OCI-LY3 (cell line): ENCODE measurements at regions not wholly inside any gene's neighbourhood (a gene's known extent, or its start where the extent isn't known, plus 50 kb on each side); places are given as distances from the start of the nearest gene placed in this dataset.

ENCODE experiments used
- H2AFZ ChIP-seq: fragments of 200-600, 300-600 bp; shearing (Covaris generic); 2 replicates; pipeline ENCODE4 v1.6.0; 2014; ENCODE audit warnings: antibody characterized with exemption, low read depth, low read length
- H3K27ac ChIP-seq: fragments of 200-600, 300-600 bp; sonication (generic); 2 replicates; pipeline ENCODE4 v1.5.1; 2014; ENCODE audit warnings: mild to moderate bottlenecking, low read length, moderate library complexity, mixed read lengths
- H3K27me3 ChIP-seq: fragments of 200-600, 300-600 bp; sonication (generic); 2 replicates; pipeline ENCODE4 v1.6.1; 2014; ENCODE audit warnings: low read depth, low read length, mixed read lengths
- H3K36me3 ChIP-seq: fragments of 200-600, 300-600 bp; sonication (generic); replicated peaks from 2 replicates; pipeline ENCODE3; 2014; ENCODE audit warnings: low read depth, low read length, mixed read lengths
- H3K4me1 ChIP-seq: fragments of 300-600, 200-600 bp; sonication (generic); 2 replicates; pipeline ENCODE4 v1.6.1; 2014; ENCODE audit warnings: low read length, mixed read lengths
- H3K4me2 ChIP-seq: fragments of 200-600, 300-600 bp; sonication (generic); 2 replicates; pipeline ENCODE4 v1.6.1; 2014; ENCODE audit warnings: low read length, mixed read lengths
- H3K4me3 ChIP-seq: fragments of 300-600, 200-600 bp; sonication (generic); 2 replicates; pipeline ENCODE4 v1.5.1; 2014; ENCODE audit warnings: antibody characterized with exemption, mild to moderate bottlenecking, low read length, moderate library complexity
- H3K79me2 ChIP-seq: fragments of 300-600, 200-600 bp; shearing (Covaris generic); 2 replicates; pipeline ENCODE4 v1.6.1; 2014; ENCODE audit warnings: mild to moderate bottlenecking, low read length, mixed read lengths
- H3K9ac ChIP-seq: fragments of 300-600, 200-600 bp; shearing (Covaris generic); 2 replicates; pipeline ENCODE4 v1.6.0; 2014; ENCODE audit warnings: mild to moderate bottlenecking, low read length, moderate library complexity
- H3K9me3 ChIP-seq: fragments of 200-600, 300-600 bp; shearing (Covaris generic); 2 replicates; pipeline ENCODE4 v1.6.1; 2014; ENCODE audit warnings: low read length, mixed read lengths; ENCODE audit not compliant: insufficient read depth
- H4K20me1 ChIP-seq: fragments of 200-600, 300-600 bp; sonication (generic); 2 replicates; pipeline ENCODE4 v1.6.1; 2016; ENCODE audit warnings: low read length, mixed read lengths; ENCODE audit not compliant: insufficient read depth
- EZH2phosphoT487 ChIP-seq: fragments of 200-600 bp; shearing (Covaris generic); IDR thresholded peaks from 2 replicates; pipeline ENCODE4 v1.6.1; 2018; ENCODE audit warnings: antibody characterized with exemption, mixed run types, low read depth
- TF ChIP-seq, protein P1 (sequence below): fragments of 200-600, 300-600 bp; sonication (generic); IDR thresholded peaks from 2 replicates; pipeline ENCODE4 v1.5.1; 2014; ENCODE audit warnings: antibody characterized with exemption, low read length, low read depth

DNA sequence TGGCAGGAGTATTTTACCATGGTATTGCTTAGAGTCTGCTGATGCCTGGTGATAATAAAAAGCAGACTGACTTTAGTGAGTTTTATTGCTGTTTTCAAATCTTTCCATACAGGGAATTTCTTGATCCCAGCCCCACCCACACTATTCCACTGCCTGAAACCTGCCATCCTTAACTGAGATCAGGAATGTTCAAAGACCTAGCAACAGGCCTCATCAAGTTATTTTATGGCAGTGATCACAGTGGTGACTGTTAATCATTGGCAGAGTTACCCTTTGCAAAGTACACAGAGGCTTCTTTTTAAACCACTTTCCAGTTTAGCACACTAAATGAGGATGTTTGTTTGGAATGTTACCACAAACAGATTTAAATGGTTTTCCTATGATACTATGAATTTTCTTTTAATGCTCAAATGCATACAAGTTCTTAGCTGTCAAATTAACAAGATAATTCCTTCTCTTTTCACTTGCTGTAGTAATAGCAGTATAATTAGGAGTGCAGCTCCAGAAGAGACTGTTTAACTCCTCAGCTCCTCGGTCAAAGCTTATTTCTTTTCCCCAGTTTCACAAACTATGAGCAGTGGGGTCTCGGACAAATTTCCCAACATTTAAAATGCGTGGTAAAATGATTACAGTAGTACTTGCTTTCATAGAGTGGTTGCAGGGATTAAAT lies 69.9 kb upstream of the USP25 start:
- no peak overlapping the region for H3K9ac ChIP-seq
- H4K20me1 ChIP-seq = no peaks in the 10 kb centered on the region
- no peaks in the 10 kb centered on the region for H3K79me2 ChIP-seq
- no peak for TF ChIP-seq EZH2phosphoT487
- TF ChIP-seq, protein P1, sequence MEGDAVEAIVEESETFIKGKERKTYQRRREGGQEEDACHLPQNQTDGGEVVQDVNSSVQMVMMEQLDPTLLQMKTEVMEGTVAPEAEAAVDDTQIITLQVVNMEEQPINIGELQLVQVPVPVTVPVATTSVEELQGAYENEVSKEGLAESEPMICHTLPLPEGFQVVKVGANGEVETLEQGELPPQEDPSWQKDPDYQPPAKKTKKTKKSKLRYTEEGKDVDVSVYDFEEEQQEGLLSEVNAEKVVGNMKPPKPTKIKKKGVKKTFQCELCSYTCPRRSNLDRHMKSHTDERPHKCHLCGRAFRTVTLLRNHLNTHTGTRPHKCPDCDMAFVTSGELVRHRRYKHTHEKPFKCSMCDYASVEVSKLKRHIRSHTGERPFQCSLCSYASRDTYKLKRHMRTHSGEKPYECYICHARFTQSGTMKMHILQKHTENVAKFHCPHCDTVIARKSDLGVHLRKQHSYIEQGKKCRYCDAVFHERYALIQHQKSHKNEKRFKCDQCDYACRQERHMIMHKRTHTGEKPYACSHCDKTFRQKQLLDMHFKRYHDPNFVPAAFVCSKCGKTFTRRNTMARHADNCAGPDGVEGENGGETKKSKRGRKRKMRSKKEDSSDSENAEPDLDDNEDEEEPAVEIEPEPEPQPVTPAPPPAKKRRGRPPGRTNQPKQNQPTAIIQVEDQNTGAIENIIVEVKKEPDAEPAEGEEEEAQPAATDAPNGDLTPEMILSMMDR = no peak
- no peak overlapping the region for H3K27ac ChIP-seq
- no peaks in the 10 kb centered on the region for H3K4me1 ChIP-seq
- no peak overlapping the region for H3K4me2 ChIP-seq
- H3K4me3 ChIP-seq = no peak overlapping the region
- H3K9me3 ChIP-seq = no peaks in the 10 kb centered on the region
- H3K36me3 ChIP-seq = no peaks in the 10 kb centered on the region
- no peak overlapping the region for H2AFZ ChIP-seq
- no peaks in the 10 kb centered on the region for H3K27me3 ChIP-seq

GRCh38 chr21:15660423-15660804 lies 69.4 kb upstream of the USP25 start:
- H4K20me1 ChIP-seq = no peaks in the 10 kb centered on the region
- H3K79me2 ChIP-seq = no peaks in the 10 kb centered on the region
- no peaks in the 10 kb centered on the region for H3K4me1 ChIP-seq
- no peak overlapping the region for H3K27ac ChIP-seq
- H3K27me3 ChIP-seq = no peaks in the 10 kb centered on the region
- TF ChIP-seq, protein P1 = no peak
- TF ChIP-seq EZH2phosphoT487 = no peak
- no peaks in the 10 kb centered on the region for H3K36me3 ChIP-seq
- H3K9me3 ChIP-seq = no peaks in the 10 kb centered on the region
- no peak overlapping the region for H3K9ac ChIP-seq
- H3K4me3 ChIP-seq = no peak overlapping the region
- H2AFZ ChIP-seq = no peak overlapping the region
- no peak overlapping the region for H3K4me2 ChIP-seq

DNA sequence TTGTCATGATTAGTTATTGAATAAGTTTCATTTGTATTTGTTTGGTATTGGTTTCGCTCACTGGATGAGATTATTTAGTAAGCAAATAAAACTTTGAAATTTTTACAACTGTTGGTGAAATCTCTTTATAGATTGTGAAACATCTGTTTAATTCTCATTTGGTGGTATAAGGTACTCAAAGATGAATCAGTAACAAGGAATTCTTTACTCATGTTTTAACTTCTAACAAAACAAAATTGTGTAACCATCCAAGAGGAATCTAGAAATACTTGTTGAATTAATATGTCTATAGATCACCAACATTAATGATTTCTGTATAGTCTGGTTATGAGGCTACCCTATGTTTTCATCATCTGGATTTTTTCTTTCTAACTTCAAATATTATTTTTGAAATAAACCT lies 62.8 kb upstream of the USP25 start:
- no peaks in the 10 kb centered on the region for H3K9me3 ChIP-seq
- H3K4me3 ChIP-seq = no peak overlapping the region
- no peaks in the 10 kb centered on the region for H3K36me3 ChIP-seq
- no peaks in the 10 kb centered on the region for H3K79me2 ChIP-seq
- no peaks in the 10 kb centered on the region for H4K20me1 ChIP-seq
- no peaks in the 10 kb centered on the region for H3K27me3 ChIP-seq
- TF ChIP-seq, protein P1 = no peak
- TF ChIP-seq EZH2phosphoT487 = no peak
- H3K9ac ChIP-seq = no peak overlapping the region
- no peak overlapping the region for H3K27ac ChIP-seq
- H3K4me2 ChIP-seq = no peak overlapping the region
- no peak overlapping the region for H2AFZ ChIP-seq
- peaks cover 6% of the 10 kb centered on the region; the same call in 1 of the 2 replicates for H3K4me1 ChIP-seq

GRCh38 chr21:15667819-15668218 lies 62.0 kb upstream of the USP25 start:
- H3K9me3 ChIP-seq = no peaks in the 10 kb centered on the region

More at GRCh38 chr21:15667819-15668218, 62.0 kb upstream of the USP25 start:
- Histone ChIP-seq H3K4me2 (no peak overlapping the region), H3K4me1 (peaks cover 6% of the 10 kb centered on the region; the same call in 1 of the 2 replicates), H3K9ac (no peak overlapping the region), H3K79me2 (no peaks in the 10 kb centered on the region), H4K20me1 (no peaks in the 10 kb centered on the region), H3K27me3 (no peaks in the 10 kb centered on the region), H2AFZ (no peak overlapping the region), H3K27ac (no peak overlapping the region), H3K4me3 (no peak overlapping the region), H3K36me3 (no peaks in the 10 kb centered on the region)
- no peak for TF ChIP-seq EZH2phosphoT487
- TF ChIP-seq, protein P1 = no peak
